ENCODE measurements at regions not wholly inside any gene's neighbourhood (a gene's known extent, or its start where the extent isn't known, plus 50 kb on each side); places are given as distances from the start of the nearest gene placed in this dataset.

- no peak for TF ChIP-seq GATA3 (IDR thresholded peaks at IDR 0.05; ENCODE audit: low read depth, low read length)
- no peak for TF ChIP-seq GATA2 (IDR thresholded peaks at IDR 0.05; ENCODE audit: low read depth, low read length)
These were observed 334.7 kb downstream of the FAT4 start for GRCh38 chr4:125649452-125649851.

All from SH-SY5Y (cell line).